ENCODE measurements at regions not wholly inside any gene's neighbourhood (a gene's known extent, or its start where the extent isn't known, plus 50 kb on each side); places are given as distances from the start of the nearest gene placed in this dataset.

GRCh38 chr2:5888126-5888525 is 195.9 kb downstream of the SOX11 start:
- TF ChIP-seq CTCF (IDR thresholded peaks at IDR 0.05) (no peak), POLR2A (IDR thresholded peaks at IDR 0.05) (no peak)

Measured in Peyer's patch (tissue), 4 donors.